ENCODE measurements at regions not wholly inside any gene's neighbourhood (a gene's known extent, or its start where the extent isn't known, plus 50 kb on each side); places are given as distances from the start of the nearest gene placed in this dataset.

DNA sequence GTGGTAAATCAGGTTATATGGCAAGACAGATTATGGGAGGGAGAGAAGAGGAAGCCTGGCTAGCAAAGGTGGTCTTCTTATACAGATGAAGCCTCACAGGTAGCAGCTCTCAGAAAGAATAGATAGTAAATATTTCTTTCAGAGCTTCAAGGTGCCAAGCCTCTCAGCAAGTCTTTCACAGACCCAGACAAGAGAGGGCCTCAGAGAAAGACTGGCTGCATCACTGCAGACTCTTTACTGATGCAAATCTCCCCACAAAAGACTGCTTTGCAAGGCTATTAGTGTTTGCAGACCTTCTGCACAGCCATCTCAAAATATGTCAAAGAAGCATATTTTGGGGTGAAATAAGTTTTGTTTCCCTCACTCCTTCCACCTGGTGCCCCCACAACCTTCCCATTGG is 372.4 kb upstream of the RND3 start:
- TF ChIP-seq, protein P1, sequence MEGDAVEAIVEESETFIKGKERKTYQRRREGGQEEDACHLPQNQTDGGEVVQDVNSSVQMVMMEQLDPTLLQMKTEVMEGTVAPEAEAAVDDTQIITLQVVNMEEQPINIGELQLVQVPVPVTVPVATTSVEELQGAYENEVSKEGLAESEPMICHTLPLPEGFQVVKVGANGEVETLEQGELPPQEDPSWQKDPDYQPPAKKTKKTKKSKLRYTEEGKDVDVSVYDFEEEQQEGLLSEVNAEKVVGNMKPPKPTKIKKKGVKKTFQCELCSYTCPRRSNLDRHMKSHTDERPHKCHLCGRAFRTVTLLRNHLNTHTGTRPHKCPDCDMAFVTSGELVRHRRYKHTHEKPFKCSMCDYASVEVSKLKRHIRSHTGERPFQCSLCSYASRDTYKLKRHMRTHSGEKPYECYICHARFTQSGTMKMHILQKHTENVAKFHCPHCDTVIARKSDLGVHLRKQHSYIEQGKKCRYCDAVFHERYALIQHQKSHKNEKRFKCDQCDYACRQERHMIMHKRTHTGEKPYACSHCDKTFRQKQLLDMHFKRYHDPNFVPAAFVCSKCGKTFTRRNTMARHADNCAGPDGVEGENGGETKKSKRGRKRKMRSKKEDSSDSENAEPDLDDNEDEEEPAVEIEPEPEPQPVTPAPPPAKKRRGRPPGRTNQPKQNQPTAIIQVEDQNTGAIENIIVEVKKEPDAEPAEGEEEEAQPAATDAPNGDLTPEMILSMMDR (IDR thresholded peaks at IDR 0.05), result no peak
- TF ChIP-seq POLR2A (IDR thresholded peaks at IDR 0.05), result no peak
